ENCODE measurements at regions not wholly inside any gene's neighbourhood (a gene's known extent, or its start where the extent isn't known, plus 50 kb on each side); places are given as distances from the start of the nearest gene placed in this dataset.

DNA sequence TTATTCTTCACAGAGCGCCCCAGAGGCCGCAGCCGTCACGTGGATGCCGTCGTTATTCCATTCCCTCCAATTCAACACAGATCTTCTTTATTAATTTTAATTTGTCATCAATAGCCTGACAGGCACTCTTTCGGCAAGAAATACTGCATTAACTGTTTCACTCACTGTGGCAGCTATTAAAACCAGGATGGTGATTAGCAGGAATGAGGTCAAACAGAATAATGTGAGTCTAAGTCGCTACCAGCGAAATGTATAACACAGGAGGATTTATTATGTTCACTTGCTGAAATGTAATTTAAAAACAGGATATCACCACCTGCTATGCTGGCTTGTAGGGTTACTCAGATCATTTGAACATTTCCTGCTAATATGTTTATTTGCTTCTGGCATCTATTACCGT, 74.2 kb upstream of the MGMT start (continued):
- TF ChIP-seq, protein P1, sequence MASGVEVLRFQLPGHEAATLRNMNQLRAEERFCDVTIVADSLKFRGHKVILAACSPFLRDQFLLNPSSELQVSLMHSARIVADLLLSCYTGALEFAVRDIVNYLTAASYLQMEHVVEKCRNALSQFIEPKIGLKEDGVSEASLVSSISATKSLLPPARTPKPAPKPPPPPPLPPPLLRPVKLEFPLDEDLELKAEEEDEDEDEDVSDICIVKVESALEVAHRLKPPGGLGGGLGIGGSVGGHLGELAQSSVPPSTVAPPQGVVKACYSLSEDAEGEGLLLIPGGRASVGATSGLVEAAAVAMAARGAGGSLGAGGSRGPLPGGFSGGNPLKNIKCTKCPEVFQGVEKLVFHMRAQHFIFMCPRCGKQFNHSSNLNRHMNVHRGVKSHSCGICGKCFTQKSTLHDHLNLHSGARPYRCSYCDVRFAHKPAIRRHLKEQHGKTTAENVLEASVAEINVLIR (CRISPR knock-in tag; IDR thresholded peaks at IDR 0.05): no peak
- TF ChIP-seq PHB (CRISPR knock-in tag; IDR thresholded peaks at IDR 0.05) (no peak), KAT8 (IDR thresholded peaks at IDR 0.05; ENCODE audit: low read depth) (no peak), MIER1 (IDR thresholded peaks at IDR 0.05; ENCODE audit: low read depth) (no peak), ZNF324 (CRISPR knock-in tag; IDR thresholded peaks at IDR 0.05) (no peak), CBX5 (IDR thresholded peaks at IDR 0.05; ENCODE audit: borderline replicate concordance, low read depth) (no peak), RBM17 (IDR thresholded peaks at IDR 0.05; ENCODE audit: borderline replicate concordance, low read depth, low read length) (no peak), DIDO1 (tag; IDR thresholded peaks at IDR 0.05; ENCODE audit: low read depth) (no peak)
- TF ChIP-seq, protein P2, sequence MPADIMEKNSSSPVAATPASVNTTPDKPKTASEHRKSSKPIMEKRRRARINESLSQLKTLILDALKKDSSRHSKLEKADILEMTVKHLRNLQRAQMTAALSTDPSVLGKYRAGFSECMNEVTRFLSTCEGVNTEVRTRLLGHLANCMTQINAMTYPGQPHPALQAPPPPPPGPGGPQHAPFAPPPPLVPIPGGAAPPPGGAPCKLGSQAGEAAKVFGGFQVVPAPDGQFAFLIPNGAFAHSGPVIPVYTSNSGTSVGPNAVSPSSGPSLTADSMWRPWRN (IDR thresholded peaks at IDR 0.05; ENCODE audit: low read depth): no peak

DNA sequence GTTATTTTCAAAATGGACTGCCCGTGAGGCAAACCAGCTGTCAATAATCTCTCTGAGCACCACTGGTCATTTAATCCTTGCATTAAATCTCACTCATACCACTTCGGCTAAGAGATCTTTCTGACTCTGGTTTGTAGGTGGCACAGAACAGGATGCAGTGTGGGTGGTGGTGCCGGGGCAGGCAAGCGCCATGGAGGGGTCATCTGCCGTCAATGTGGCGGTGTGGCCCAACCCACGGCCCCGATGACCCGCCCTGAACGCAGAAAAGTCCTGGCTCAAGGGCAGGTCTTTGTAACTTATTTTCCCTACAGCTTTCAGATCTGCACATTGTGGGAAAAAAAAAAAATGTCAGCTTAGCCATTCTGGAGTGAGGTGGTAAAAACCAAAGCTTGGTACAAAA, 73.2 kb upstream of the MGMT start:
- Histone ChIP-seq H4K20me1 (replicated peaks; ENCODE audit: control insufficient read depth, insufficient read depth, low read length) (no peaks in the 10 kb centered on the region), H3K4me2 (ENCODE audit: insufficient read depth, low read length) (no peak overlapping the region), H3K4me3 (no peak overlapping the region), H3K27me3 (ENCODE audit: control insufficient read depth in 2 of 2, insufficient read depth in 2 of 2, low read length in 2 of 2) (peaks cover 0 to 27% of the 10 kb centered on the region in 2 experiments; a peak in 3 of 5 replicates), H3K27ac (ENCODE audit: extremely low read depth, low read depth, low read length) (no peak overlapping the region), H2AFZ (ENCODE audit: low read depth, low read length) (no peak overlapping the region), H3K9me3 (replicated peaks; ENCODE audit: control insufficient read depth, insufficient read depth, low read depth, low read length) (no peaks in the 10 kb centered on the region), H3K4me1 (replicated peaks in 1 of 2; ENCODE audit: control insufficient read depth in 2 of 2, insufficient read depth in 2 of 2, low read length in 2 of 2) (no peaks in the 10 kb centered on the region), H3K36me3 (ENCODE audit: control insufficient read depth, insufficient read depth, low read length) (no peaks in the 10 kb centered on the region), H3K9me1 (ENCODE audit: control insufficient read depth, insufficient read depth, low read length) (no peaks in the 10 kb centered on the region), H3K9ac (ENCODE audit: insufficient read depth in 1 of 2, low read depth in 2 of 2, low read length in 2 of 2) (no peak overlapping the region), H3K79me2 (ENCODE audit: control insufficient read depth, insufficient read depth, low read length) (no peaks in the 10 kb centered on the region)
- DNase-seq (ENCODE audit: extremely low read depth in 1 of 4, low spot score in 3 of 4) (no peak), ATAC-seq (no peak), FAIRE-seq (no peak)
- in situ Hi-C loops (cut with MboI) (no loop called here), intact Hi-C loops (cut with micrococcal nuclease) (no loop called here)
- CTCF ChIA-PET (ENCODE audit: low intra/inter-chr PET ratio): no interaction called here
- 2% methylated on average over 10 of the region's 10 CpGs for WGBS (ENCODE audit: insufficient coverage, low coverage, missing lambda C conversion rate)
- no TSS peak for BruUV-seq (replicated peaks)
- POLR2A ChIA-PET: no interaction called here
- no peak for TF ChIP-seq RAD21 (CRISPR knock-in tag; conservative IDR thresholded peaks at IDR 0.05 in 1 of 2, IDR thresholded peaks at IDR 0.05 in 1 of 2)
- no peak for TF ChIP-seq HDAC8 (tag; IDR thresholded peaks at IDR 0.05)
- TF ChIP-seq, protein P3, sequence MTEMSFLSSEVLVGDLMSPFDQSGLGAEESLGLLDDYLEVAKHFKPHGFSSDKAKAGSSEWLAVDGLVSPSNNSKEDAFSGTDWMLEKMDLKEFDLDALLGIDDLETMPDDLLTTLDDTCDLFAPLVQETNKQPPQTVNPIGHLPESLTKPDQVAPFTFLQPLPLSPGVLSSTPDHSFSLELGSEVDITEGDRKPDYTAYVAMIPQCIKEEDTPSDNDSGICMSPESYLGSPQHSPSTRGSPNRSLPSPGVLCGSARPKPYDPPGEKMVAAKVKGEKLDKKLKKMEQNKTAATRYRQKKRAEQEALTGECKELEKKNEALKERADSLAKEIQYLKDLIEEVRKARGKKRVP (CRISPR knock-in tag; IDR thresholded peaks at IDR 0.05): no peak
- no peak for TF ChIP-seq NCOR1 (IDR thresholded peaks at IDR 0.05)
- TF ChIP-seq, protein P4, sequence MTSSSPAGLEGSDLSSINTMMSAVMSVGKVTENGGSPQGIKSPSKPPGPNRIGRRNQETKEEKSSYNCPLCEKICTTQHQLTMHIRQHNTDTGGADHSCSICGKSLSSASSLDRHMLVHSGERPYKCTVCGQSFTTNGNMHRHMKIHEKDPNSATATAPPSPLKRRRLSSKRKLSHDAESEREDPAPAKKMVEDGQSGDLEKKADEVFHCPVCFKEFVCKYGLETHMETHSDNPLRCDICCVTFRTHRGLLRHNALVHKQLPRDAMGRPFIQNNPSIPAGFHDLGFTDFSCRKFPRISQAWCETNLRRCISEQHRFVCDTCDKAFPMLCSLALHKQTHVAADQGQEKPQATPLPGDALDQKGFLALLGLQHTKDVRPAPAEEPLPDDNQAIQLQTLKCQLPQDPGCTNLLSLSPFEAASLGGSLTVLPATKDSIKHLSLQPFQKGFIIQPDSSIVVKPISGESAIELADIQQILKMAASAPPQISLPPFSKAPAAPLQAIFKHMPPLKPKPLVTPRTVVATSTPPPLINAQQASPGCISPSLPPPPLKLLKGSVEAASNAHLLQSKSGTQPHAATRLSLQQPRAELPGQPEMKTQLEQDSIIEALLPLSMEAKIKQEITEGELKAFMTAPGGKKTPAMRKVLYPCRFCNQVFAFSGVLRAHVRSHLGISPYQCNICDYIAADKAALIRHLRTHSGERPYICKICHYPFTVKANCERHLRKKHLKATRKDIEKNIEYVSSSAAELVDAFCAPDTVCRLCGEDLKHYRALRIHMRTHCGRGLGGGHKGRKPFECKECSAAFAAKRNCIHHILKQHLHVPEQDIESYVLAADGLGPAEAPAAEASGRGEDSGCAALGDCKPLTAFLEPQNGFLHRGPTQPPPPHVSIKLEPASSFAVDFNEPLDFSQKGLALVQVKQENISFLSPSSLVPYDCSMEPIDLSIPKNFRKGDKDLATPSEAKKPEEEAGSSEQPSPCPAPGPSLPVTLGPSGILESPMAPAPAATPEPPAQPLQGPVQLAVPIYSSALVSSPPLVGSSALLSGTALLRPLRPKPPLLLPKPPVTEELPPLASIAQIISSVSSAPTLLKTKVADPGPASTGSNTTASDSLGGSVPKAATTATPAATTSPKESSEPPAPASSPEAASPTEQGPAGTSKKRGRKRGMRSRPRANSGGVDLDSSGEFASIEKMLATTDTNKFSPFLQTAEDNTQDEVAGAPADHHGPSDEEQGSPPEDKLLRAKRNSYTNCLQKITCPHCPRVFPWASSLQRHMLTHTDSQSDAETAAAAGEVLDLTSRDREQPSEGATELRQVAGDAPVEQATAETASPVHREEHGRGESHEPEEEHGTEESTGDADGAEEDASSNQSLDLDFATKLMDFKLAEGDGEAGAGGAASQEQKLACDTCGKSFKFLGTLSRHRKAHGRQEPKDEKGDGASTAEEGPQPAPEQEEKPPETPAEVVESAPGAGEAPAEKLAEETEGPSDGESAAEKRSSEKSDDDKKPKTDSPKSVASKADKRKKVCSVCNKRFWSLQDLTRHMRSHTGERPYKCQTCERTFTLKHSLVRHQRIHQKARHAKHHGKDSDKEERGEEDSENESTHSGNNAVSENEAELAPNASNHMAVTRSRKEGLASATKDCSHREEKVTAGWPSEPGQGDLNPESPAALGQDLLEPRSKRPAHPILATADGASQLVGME (CRISPR knock-in tag; IDR thresholded peaks at IDR 0.05): no peak
- no peak for TF ChIP-seq ERF (CRISPR knock-in tag; IDR thresholded peaks at IDR 0.05)

Data from K562 (cell line).